NB4 (cell line): ENCODE measurements at regions not wholly inside any gene's neighbourhood (a gene's known extent, or its start where the extent isn't known, plus 50 kb on each side); places are given as distances from the start of the nearest gene placed in this dataset.

Source experiments
- DNase-seq: peaks from one replicate; pipeline ENCODE4 v3.0.0; 2010; ENCODE audit warnings: low read depth
- H3K4me3 ChIP-seq: one replicate; pipeline ENCODE4 v1.5.1; 2011; ENCODE audit warnings: mild to moderate bottlenecking, low read depth, low read length, moderate library complexity
- CTCF ChIP-seq: IDR thresholded peaks from one replicate; pipeline ENCODE4 v1.5.1; 2012; ENCODE audit warnings: low read depth, low read length
- MAX ChIP-seq: IDR thresholded peaks from 2 replicates; pipeline ENCODE4 v1.6.1; 2011; ENCODE audit warnings: low read depth, low read length
- MYC ChIP-seq: IDR thresholded peaks from 2 replicates; pipeline ENCODE4 v1.6.1; 2011; ENCODE audit warnings: low read depth, low read length
- POLR2A ChIP-seq: IDR thresholded peaks from 2 replicates; pipeline ENCODE4 v1.6.1; 2011; ENCODE audit warnings: mild to moderate bottlenecking; ENCODE audit not compliant: insufficient read length; ENCODE audit errors: extremely low read depth

- no peak for TF ChIP-seq MYC
- TF ChIP-seq CTCF, result no peak
- TF ChIP-seq MAX, result no peak
- no peak for TF ChIP-seq POLR2A
- H3K4me3 ChIP-seq, result no peak overlapping the region
- DNase-seq, result no peak
Measured at GRCh38 chr14:93870377-93870776, 56.8 kb upstream of the FAM181A start.

- no peak overlapping the region for H3K4me3 ChIP-seq
- DNase-seq, result no peak
- TF ChIP-seq POLR2A (no peak), MAX (no peak), CTCF (no peak), MYC (no peak)
Measured at GRCh38 chr14:93869427-93869826, 57.7 kb upstream of the FAM181A start.

- no peak for DNase-seq
- TF ChIP-seq CTCF, result no peak
- no peak for TF ChIP-seq POLR2A
- H3K4me3 ChIP-seq, result no peak overlapping the region
Measured at GRCh38 chr14:93868165-93868564, 59.0 kb upstream of the FAM181A start.

- TF ChIP-seq MYC (no peak), POLR2A (no peak), MAX (no peak), CTCF (no peak)
Measured at GRCh38 chr14:93862265-93862664, 64.9 kb upstream of the FAM181A start.

GRCh38 chr14:93861836-93862235 lies 65.3 kb upstream of the FAM181A start:
- no peak for TF ChIP-seq CTCF
- no peak for TF ChIP-seq MYC
- TF ChIP-seq POLR2A, result no peak
- TF ChIP-seq MAX, result no peak
- DNase-seq, result no peak
- H3K4me3 ChIP-seq, result no peak overlapping the region

More at GRCh38 chr14:93862265-93862664, 64.9 kb upstream of the FAM181A start:
- DNase-seq, result no peak
- no peak overlapping the region for H3K4me3 ChIP-seq

- TF ChIP-seq MAX (no peak), POLR2A (no peak)
- DNase-seq, result no peak
- no peak overlapping the region for H3K4me3 ChIP-seq
Measured at GRCh38 chr14:93859957-93860356, 67.2 kb upstream of the FAM181A start.
